HepG2 (cell line): ENCODE measurements at regions not wholly inside any gene's neighbourhood (a gene's known extent, or its start where the extent isn't known, plus 50 kb on each side); places are given as distances from the start of the nearest gene placed in this dataset.

Source experiments
- ESRRA ChIP-seq: sonication (generic); formaldehyde crosslinking; IDR thresholded peaks from 2 replicates; pipeline ENCODE4 v1.5.1; 2020; ENCODE audit warnings: mild to moderate bottlenecking, low read depth, missing genetic modification reagents
- EZH2 ChIP-seq: conservative IDR thresholded peaks from 2 replicates; pipeline ENCODE4 v1.6.1; 2012; ENCODE audit warnings: mild to moderate bottlenecking, low read depth, low read length, moderate library complexity
- NONO ChIP-seq, 2 experiments: fragments of 450-650 bp in 1 of 2; sonication (generic) in 1 of 2; formaldehyde crosslinking in 1 of 2; IDR thresholded peaks in 1 of 2; conservative IDR thresholded peaks in 1 of 2; 2 replicates each; pipeline versions ENCODE4 v1.6.1 to v1.8.0; 2017 to 2022; ENCODE audit warnings: mild to moderate bottlenecking in 1 of 2, missing genetic modification reagents in 1 of 2, moderate library complexity in 1 of 2
- TF ChIP-seq, protein P1 (sequence below), 2 experiments: sonication (generic) in 1 of 2; formaldehyde crosslinking in 1 of 2; IDR thresholded peaks; 2 replicates each; pipeline versions ENCODE4 v1.6.1 to v1.9.0; 2014 to 2022; ENCODE audit warnings: antibody characterized with exemption in 1 of 2, borderline replicate concordance in 1 of 2, inconsistent platforms in 1 of 2, low read depth in 1 of 2, missing genetic modification reagents in 1 of 2
- TF ChIP-seq, protein P2 (sequence below): sonication (generic); formaldehyde crosslinking; IDR thresholded peaks from 2 replicates; pipeline ENCODE4 v1.5.0; 2020; ENCODE audit warnings: mild to moderate bottlenecking, missing genetic modification reagents, moderate library complexity
- TF ChIP-seq, protein P3 (sequence below): sonication (generic); formaldehyde crosslinking; IDR thresholded peaks from 2 replicates; pipeline ENCODE4 v1.4.0; 2020; ENCODE audit warnings: missing genetic modification reagents, mild to moderate bottlenecking, borderline replicate concordance

- no peak for TF ChIP-seq NONO (IDR thresholded peaks at IDR 0.05)
- TF ChIP-seq NONO (CRISPR knock-in tag; conservative IDR thresholded peaks at IDR 0.05): no peak
- TF ChIP-seq, protein P1, sequence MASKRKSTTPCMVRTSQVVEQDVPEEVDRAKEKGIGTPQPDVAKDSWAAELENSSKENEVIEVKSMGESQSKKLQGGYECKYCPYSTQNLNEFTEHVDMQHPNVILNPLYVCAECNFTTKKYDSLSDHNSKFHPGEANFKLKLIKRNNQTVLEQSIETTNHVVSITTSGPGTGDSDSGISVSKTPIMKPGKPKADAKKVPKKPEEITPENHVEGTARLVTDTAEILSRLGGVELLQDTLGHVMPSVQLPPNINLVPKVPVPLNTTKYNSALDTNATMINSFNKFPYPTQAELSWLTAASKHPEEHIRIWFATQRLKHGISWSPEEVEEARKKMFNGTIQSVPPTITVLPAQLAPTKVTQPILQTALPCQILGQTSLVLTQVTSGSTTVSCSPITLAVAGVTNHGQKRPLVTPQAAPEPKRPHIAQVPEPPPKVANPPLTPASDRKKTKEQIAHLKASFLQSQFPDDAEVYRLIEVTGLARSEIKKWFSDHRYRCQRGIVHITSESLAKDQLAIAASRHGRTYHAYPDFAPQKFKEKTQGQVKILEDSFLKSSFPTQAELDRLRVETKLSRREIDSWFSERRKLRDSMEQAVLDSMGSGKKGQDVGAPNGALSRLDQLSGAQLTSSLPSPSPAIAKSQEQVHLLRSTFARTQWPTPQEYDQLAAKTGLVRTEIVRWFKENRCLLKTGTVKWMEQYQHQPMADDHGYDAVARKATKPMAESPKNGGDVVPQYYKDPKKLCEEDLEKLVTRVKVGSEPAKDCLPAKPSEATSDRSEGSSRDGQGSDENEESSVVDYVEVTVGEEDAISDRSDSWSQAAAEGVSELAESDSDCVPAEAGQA (IDR thresholded peaks at IDR 0.05; ENCODE audit: low read depth): no peak
- TF ChIP-seq, protein P1 (CRISPR knock-in tag; IDR thresholded peaks at IDR 0.05; ENCODE audit: borderline replicate concordance): no peak
- no peak for TF ChIP-seq EZH2
- TF ChIP-seq, protein P2, sequence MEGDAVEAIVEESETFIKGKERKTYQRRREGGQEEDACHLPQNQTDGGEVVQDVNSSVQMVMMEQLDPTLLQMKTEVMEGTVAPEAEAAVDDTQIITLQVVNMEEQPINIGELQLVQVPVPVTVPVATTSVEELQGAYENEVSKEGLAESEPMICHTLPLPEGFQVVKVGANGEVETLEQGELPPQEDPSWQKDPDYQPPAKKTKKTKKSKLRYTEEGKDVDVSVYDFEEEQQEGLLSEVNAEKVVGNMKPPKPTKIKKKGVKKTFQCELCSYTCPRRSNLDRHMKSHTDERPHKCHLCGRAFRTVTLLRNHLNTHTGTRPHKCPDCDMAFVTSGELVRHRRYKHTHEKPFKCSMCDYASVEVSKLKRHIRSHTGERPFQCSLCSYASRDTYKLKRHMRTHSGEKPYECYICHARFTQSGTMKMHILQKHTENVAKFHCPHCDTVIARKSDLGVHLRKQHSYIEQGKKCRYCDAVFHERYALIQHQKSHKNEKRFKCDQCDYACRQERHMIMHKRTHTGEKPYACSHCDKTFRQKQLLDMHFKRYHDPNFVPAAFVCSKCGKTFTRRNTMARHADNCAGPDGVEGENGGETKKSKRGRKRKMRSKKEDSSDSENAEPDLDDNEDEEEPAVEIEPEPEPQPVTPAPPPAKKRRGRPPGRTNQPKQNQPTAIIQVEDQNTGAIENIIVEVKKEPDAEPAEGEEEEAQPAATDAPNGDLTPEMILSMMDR (CRISPR knock-in tag): no peak
- TF ChIP-seq ESRRA: no peak
- TF ChIP-seq, protein P3, sequence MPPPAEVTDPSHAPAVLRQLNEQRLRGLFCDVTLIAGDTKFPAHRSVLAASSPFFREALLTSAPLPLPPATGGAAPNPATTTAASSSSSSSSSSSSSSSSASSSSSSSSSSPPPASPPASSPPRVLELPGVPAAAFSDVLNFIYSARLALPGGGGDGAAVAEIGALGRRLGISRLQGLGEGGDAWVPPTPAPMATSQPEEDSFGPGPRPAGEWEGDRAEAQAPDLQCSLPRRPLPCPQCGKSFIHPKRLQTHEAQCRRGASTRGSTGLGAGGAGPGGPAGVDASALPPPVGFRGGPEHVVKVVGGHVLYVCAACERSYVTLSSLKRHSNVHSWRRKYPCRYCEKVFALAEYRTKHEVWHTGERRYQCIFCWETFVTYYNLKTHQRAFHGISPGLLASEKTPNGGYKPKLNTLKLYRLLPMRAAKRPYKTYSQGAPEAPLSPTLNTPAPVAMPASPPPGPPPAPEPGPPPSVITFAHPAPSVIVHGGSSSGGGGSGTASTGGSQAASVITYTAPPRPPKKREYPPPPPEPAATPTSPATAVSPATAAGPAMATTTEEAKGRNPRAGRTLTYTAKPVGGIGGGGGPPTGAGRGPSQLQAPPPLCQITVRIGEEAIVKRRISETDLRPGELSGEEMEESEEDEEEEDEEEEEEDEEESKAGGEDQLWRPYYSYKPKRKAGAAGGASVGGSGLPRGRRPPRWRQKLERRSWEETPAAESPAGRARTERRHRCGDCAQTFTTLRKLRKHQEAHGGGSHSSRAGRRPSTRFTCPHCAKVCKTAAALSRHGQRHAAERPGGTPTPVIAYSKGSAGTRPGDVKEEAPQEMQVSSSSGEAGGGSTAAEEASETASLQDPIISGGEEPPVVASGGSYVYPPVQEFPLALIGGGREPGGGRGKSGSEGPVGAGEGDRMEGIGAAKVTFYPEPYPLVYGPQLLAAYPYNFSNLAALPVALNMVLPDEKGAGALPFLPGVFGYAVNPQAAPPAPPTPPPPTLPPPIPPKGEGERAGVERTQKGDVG (CRISPR knock-in tag): no peak
These were observed 672.8 kb downstream of the LMO4 start for GRCh38 chr1:88001460-88001859.
